HL-60 (cell line): ENCODE measurements at regions not wholly inside any gene's neighbourhood (a gene's known extent, or its start where the extent isn't known, plus 50 kb on each side); places are given as distances from the start of the nearest gene placed in this dataset.
"Not testable (repeated sequence)": the region's sequence is repeated elsewhere in the genome, so short reads cannot be mapped to it uniquely, and the experiment has no call there.

ENCODE experiments used
- DNase-seq, 2 experiments: peaks; one replicate each; pipeline ENCODE4 v3.0.0-alpha.2; 2010 to 2020; ENCODE audit warnings: low read depth in 1 of 2, low spot score in 1 of 2
- H3K27ac ChIP-seq: fragments of 250-450 bp; sonication (Bioruptor Pico); replicated peaks from 2 replicates; pipeline ENCODE4 v1.5.1; 2020; ENCODE audit warnings: mild to moderate bottlenecking, moderate library complexity
- H3K27me3 ChIP-seq: fragments of 250-450 bp; sonication (Bioruptor Pico); 2 replicates; pipeline ENCODE4 v1.5.1; 2021; ENCODE audit warnings: mild to moderate bottlenecking, moderate library complexity; ENCODE audit not compliant: insufficient read depth, poor library complexity, severe bottlenecking
- H3K4me3 ChIP-seq: replicated peaks from 2 replicates; pipeline ENCODE4 v1.5.1; 2011; ENCODE audit warnings: mild to moderate bottlenecking, control low read depth, low read length; ENCODE audit not compliant: insufficient read depth
- CTCF ChIP-seq: IDR thresholded peaks from one replicate; pipeline ENCODE4 v1.5.1; 2011; ENCODE audit warnings: low read length, control low read depth, inconsistent platforms; ENCODE audit not compliant: insufficient read depth
- GABPA ChIP-seq: IDR thresholded peaks from 2 replicates; pipeline ENCODE4 v1.6.1; 2012; ENCODE audit warnings: low read depth
- POLR2AphosphoS5 ChIP-seq: IDR thresholded peaks from 2 replicates; pipeline ENCODE4 v1.6.1; 2012; ENCODE audit warnings: low read depth
- REST ChIP-seq: IDR thresholded peaks from 2 replicates; pipeline ENCODE4 v1.6.1; 2012; ENCODE audit warnings: low read depth; ENCODE audit not compliant: insufficient replicate concordance
- SPI1 ChIP-seq: IDR thresholded peaks from 2 replicates; pipeline ENCODE4 v1.6.1; 2012; ENCODE audit warnings: low read depth, mild to moderate bottlenecking, borderline replicate concordance

- H3K27ac ChIP-seq, H3K4me3 ChIP-seq, DNase-seq: not testable (repeated sequence)
- peaks cover 19% of the 10 kb centered on the region for H3K27me3 ChIP-seq
These were observed 122.0 kb upstream of the ANKH start for GRCh38 chr5:14993459-14994133.

GRCh38 chr5:14992751-14993458 lies 121.3 kb upstream of the ANKH start:
- H3K4me3 ChIP-seq, DNase-seq, H3K27ac ChIP-seq: not testable (repeated sequence)
- H3K27me3 ChIP-seq = peaks cover 19% of the 10 kb centered on the region

- no peak for TF ChIP-seq SPI1
- no peak for TF ChIP-seq GABPA
- no peak for TF ChIP-seq POLR2AphosphoS5
- TF ChIP-seq REST = no peak
- Histone ChIP-seq H3K27me3 (peaks cover 21% of the 10 kb centered on the region), H3K27ac (no peak overlapping the region), H3K4me3 (no peak overlapping the region)
- no peak for DNase-seq
These were observed 116.6 kb upstream of the ANKH start for GRCh38 chr5:14988223-14988622.

- DNase-seq = no peak
- Histone ChIP-seq H3K27ac (no peak overlapping the region), H3K27me3 (peaks cover 6% of the 10 kb centered on the region), H3K4me3 (no peak overlapping the region)
- TF ChIP-seq CTCF (no peak), REST (no peak), POLR2AphosphoS5 (no peak), SPI1 (no peak), GABPA (no peak)
These were observed 114.8 kb upstream of the ANKH start for GRCh38 chr5:14986413-14986812.

GRCh38 chr5:14983666-14984441 lies 112.3 kb upstream of the ANKH start:
- Histone ChIP-seq H3K4me3 (no peak overlapping the region), H3K27ac (no peak overlapping the region), H3K27me3 (peaks cover 2% of the 10 kb centered on the region)
- no peak for DNase-seq
- TF ChIP-seq REST (no peak), POLR2AphosphoS5 (no peak), SPI1 (no peak), GABPA (no peak), CTCF (no peak)
